ENCODE measurements at regions not wholly inside any gene's neighbourhood (a gene's known extent, or its start where the extent isn't known, plus 50 kb on each side); places are given as distances from the start of the nearest gene placed in this dataset.
A peak's percentile ranks its signal among the peaks of the same experiment; 100 is the strongest.

- Mint-ChIP-seq H3K27me3 (ENCODE audit: insufficient read depth) (peaks cover 30% of the 10 kb centered on the region), H3K27ac (no peak overlapping the region), H3K4me1 (peaks cover 26% of the 10 kb centered on the region), H3K36me3 (ENCODE audit: low read depth) (no peaks in the 10 kb centered on the region), H3K4me3 (no peak overlapping the region), H3K9me3 (no peaks in the 10 kb centered on the region)
- 100% methylated on average over 1 of the region's 1 CpG for WGBS, 2 experiments (ENCODE audit: insufficient coverage in 1 of 2, insufficient read length in 1 of 2)
- Histone ChIP-seq H3K27ac (ENCODE audit: low read depth, low read length) (no peak overlapping the region), H3K9ac (ENCODE audit: extremely low read depth, low read length, poor library complexity, severe bottlenecking) (no peak overlapping the region), H3K27me3 (ENCODE audit: control insufficient read depth, insufficient read depth, low read length, poor library complexity, severe bottlenecking) (peaks cover 6% of the 10 kb centered on the region), H3K4me1 (ENCODE audit: control insufficient read depth, insufficient read depth, low read length) (peaks cover 6% of the 10 kb centered on the region), H3K4me3 (ENCODE audit: low read length) (no peak overlapping the region), H3K36me3 (ENCODE audit: control insufficient read depth, insufficient read depth, low read length) (no peaks in the 10 kb centered on the region), H3K9me3 (ENCODE audit: control insufficient read depth, low read length) (no peaks in the 10 kb centered on the region)
- TF ChIP-seq CTCF (conservative IDR thresholded peaks at IDR 0.05) = no peak
- no peak for DNase-seq
These were observed 71.3 kb downstream of the MFAP3 start for GRCh38 chr5:154110107-154110453.

- no peak for TF ChIP-seq CTCF (conservative IDR thresholded peaks at IDR 0.05)
- H3K9me3 ChIP-seq (ENCODE audit: control insufficient read depth, low read length) = no peaks in the 10 kb centered on the region
- WGBS, 2 experiments (ENCODE audit: insufficient coverage in 1 of 2, insufficient read length in 1 of 2) = 43 to 67% methylated on average over 1 to 3 of the region's 3 CpGs
- no peaks in the 10 kb centered on the region for H3K36me3 ChIP-seq (ENCODE audit: control insufficient read depth, insufficient read depth, low read length)
- H3K27me3 ChIP-seq (ENCODE audit: control insufficient read depth, insufficient read depth, low read length, poor library complexity, severe bottlenecking) = peaks cover 12% of the 10 kb centered on the region
- Mint-ChIP-seq H3K4me1 (peaks cover 26% of the 10 kb centered on the region), H3K27me3 (ENCODE audit: insufficient read depth) (peaks cover 36% of the 10 kb centered on the region), H3K4me3 (no peak overlapping the region), H3K27ac (no peak overlapping the region), H3K9me3 (no peaks in the 10 kb centered on the region), H3K36me3 (ENCODE audit: low read depth) (no peaks in the 10 kb centered on the region)
- H3K4me1 ChIP-seq (ENCODE audit: control insufficient read depth, insufficient read depth, low read length) = peaks cover 6% of the 10 kb centered on the region
- H3K27ac ChIP-seq (ENCODE audit: low read depth, low read length) = no peak overlapping the region
- no peak overlapping the region for H3K4me3 ChIP-seq (ENCODE audit: low read length)
- DNase-seq = peak; percentile 60
- no peak overlapping the region for H3K9ac ChIP-seq (ENCODE audit: extremely low read depth, low read length, poor library complexity, severe bottlenecking)
These were observed 71.9 kb downstream of the MFAP3 start for GRCh38 chr5:154110716-154111115.

GRCh38 chr5:154111214-154111613, 72.4 kb downstream of the MFAP3 start:
- WGBS, 2 experiments (ENCODE audit: insufficient coverage in 1 of 2, insufficient read length in 1 of 2) = 95 to 96% methylated on average over 4 of the region's 4 CpGs
- Mint-ChIP-seq H3K4me1 (peaks cover 26% of the 10 kb centered on the region), H3K27me3 (ENCODE audit: insufficient read depth) (peaks cover 41% of the 10 kb centered on the region), H3K4me3 (no peak overlapping the region), H3K27ac (no peak overlapping the region), H3K9me3 (no peaks in the 10 kb centered on the region), H3K36me3 (ENCODE audit: low read depth) (no peaks in the 10 kb centered on the region)
- no peaks in the 10 kb centered on the region for H3K36me3 ChIP-seq (ENCODE audit: control insufficient read depth, insufficient read depth, low read length)
- peaks cover 6% of the 10 kb centered on the region for H3K4me1 ChIP-seq (ENCODE audit: control insufficient read depth, insufficient read depth, low read length)
- H3K27ac ChIP-seq (ENCODE audit: low read depth, low read length) = no peak overlapping the region
- DNase-seq = peak; percentile 13
- no peak overlapping the region for H3K9ac ChIP-seq (ENCODE audit: extremely low read depth, low read length, poor library complexity, severe bottlenecking)
- TF ChIP-seq CTCF (conservative IDR thresholded peaks at IDR 0.05) = no peak
- H3K4me3 ChIP-seq (ENCODE audit: low read length) = no peak overlapping the region
- no peaks in the 10 kb centered on the region for H3K9me3 ChIP-seq (ENCODE audit: control insufficient read depth, low read length)
- peaks cover 17% of the 10 kb centered on the region for H3K27me3 ChIP-seq (ENCODE audit: control insufficient read depth, insufficient read depth, low read length, poor library complexity, severe bottlenecking)
